ENCODE measurements at regions not wholly inside any gene's neighbourhood (a gene's known extent, or its start where the extent isn't known, plus 50 kb on each side); places are given as distances from the start of the nearest gene placed in this dataset.

DNA sequence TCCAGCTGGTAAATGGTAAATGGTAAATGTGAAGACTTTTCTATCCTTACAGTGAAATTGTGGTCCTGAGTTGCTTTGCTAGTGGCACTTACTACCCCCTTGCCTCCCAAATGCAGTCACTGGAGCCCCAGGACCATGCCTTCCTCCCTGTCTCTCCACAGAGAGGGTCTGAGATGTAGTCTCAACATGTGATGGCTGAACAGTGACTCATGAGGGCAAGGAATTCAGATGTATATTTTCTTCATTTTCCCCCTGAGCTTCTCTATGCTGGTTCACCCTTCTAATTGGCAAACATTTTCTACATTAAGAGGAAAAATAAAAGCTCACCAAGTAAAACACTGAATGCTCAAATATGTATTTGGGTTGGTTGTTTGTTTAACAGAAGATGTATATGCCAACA lies 232.0 kb downstream of the SH3BP4 start:
- Histone ChIP-seq H3K36me3 (ENCODE audit: control insufficient read depth, insufficient read depth, low read length) (no peaks in the 10 kb centered on the region), H3K79me2 (ENCODE audit: control insufficient read depth, insufficient read depth, low read length) (no peaks in the 10 kb centered on the region), H3K9ac (ENCODE audit: insufficient read depth, low read length) (no peak overlapping the region), H3K27me3 (ENCODE audit: control insufficient read depth, insufficient read depth, low read length) (no peaks in the 10 kb centered on the region), H4K20me1 (ENCODE audit: control insufficient read depth, extremely low read depth, insufficient read depth, low read length) (no peaks in the 10 kb centered on the region), H3K27ac (ENCODE audit: insufficient read depth, low read length) (no peak overlapping the region), H3K9me3 (ENCODE audit: control insufficient read depth, insufficient read depth, low read depth, low read length) (no peaks in the 10 kb centered on the region), H3K4me1 (ENCODE audit: control insufficient read depth, extremely low read depth, insufficient read depth, low read length) (no peaks in the 10 kb centered on the region), H3K4me2 (ENCODE audit: extremely low read depth, insufficient read depth, low read length) (no peak overlapping the region), H3K4me3 (replicated peaks in 1 of 4; ENCODE audit: control extremely low read depth in 1 of 4, insufficient read depth in 1 of 4, low read depth in 3 of 4, low read length in 4 of 4) (no peak overlapping the region), H2AFZ (ENCODE audit: low read length) (no peak overlapping the region)
- no peak for TF ChIP-seq EZH2 (IDR thresholded peaks at IDR 0.05; ENCODE audit: low read length, missing control alignments)
- TF ChIP-seq, protein P1, sequence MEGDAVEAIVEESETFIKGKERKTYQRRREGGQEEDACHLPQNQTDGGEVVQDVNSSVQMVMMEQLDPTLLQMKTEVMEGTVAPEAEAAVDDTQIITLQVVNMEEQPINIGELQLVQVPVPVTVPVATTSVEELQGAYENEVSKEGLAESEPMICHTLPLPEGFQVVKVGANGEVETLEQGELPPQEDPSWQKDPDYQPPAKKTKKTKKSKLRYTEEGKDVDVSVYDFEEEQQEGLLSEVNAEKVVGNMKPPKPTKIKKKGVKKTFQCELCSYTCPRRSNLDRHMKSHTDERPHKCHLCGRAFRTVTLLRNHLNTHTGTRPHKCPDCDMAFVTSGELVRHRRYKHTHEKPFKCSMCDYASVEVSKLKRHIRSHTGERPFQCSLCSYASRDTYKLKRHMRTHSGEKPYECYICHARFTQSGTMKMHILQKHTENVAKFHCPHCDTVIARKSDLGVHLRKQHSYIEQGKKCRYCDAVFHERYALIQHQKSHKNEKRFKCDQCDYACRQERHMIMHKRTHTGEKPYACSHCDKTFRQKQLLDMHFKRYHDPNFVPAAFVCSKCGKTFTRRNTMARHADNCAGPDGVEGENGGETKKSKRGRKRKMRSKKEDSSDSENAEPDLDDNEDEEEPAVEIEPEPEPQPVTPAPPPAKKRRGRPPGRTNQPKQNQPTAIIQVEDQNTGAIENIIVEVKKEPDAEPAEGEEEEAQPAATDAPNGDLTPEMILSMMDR (conservative IDR thresholded peaks at IDR 0.05 in 1 of 2, IDR thresholded peaks at IDR 0.05 in 1 of 2; ENCODE audit: low read depth in 1 of 2, low read length in 2 of 2): no peak
- no peak for DNase-seq (ENCODE audit: low read depth in 2 of 2)

DNA sequence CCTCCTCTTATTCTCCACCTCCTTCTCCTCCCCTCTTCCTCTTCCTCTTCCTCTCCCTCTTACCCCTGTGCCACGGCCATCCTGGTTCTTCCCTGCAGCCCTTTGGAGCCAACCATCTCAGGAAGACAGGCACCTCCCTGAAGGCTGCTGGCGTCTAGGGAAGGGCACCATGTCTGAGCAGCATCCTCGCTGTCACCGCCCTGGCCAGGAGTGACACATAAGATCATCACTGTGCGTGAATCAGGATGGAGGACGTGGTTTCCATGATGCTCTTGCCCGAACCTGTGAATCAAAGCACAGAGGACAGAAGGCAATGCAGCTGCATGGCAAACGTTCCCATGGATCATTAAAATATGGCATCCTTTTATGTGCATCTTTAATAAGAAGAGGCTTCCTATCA lies 236.0 kb downstream of the SH3BP4 start:
- Histone ChIP-seq H3K9me3 (ENCODE audit: control insufficient read depth, insufficient read depth, low read depth, low read length) (no peaks in the 10 kb centered on the region), H3K79me2 (ENCODE audit: control insufficient read depth, insufficient read depth, low read length) (no peaks in the 10 kb centered on the region), H3K4me1 (ENCODE audit: control insufficient read depth, extremely low read depth, insufficient read depth, low read length) (no peaks in the 10 kb centered on the region), H2AFZ (ENCODE audit: low read length) (no peak overlapping the region), H3K4me3 (replicated peaks in 1 of 4; ENCODE audit: control extremely low read depth in 1 of 4, insufficient read depth in 1 of 4, low read depth in 3 of 4, low read length in 4 of 4) (no peak overlapping the region), H3K36me3 (ENCODE audit: control insufficient read depth, insufficient read depth, low read length) (no peaks in the 10 kb centered on the region), H3K27me3 (ENCODE audit: control insufficient read depth, insufficient read depth, low read length) (peaks cover 9% of the 10 kb centered on the region), H4K20me1 (ENCODE audit: control insufficient read depth, extremely low read depth, insufficient read depth, low read length) (no peaks in the 10 kb centered on the region), H3K4me2 (ENCODE audit: extremely low read depth, insufficient read depth, low read length) (no peak overlapping the region), H3K27ac (ENCODE audit: insufficient read depth, low read length) (no peak overlapping the region), H3K9ac (ENCODE audit: insufficient read depth, low read length) (no peak overlapping the region)
- no peak for TF ChIP-seq EZH2 (IDR thresholded peaks at IDR 0.05; ENCODE audit: low read length, missing control alignments)
- TF ChIP-seq, protein P1 (conservative IDR thresholded peaks at IDR 0.05 in 1 of 2, IDR thresholded peaks at IDR 0.05 in 1 of 2; ENCODE audit: low read depth in 1 of 2, low read length in 2 of 2): no peak
- no peak for DNase-seq (ENCODE audit: low read depth in 2 of 2)

DNA sequence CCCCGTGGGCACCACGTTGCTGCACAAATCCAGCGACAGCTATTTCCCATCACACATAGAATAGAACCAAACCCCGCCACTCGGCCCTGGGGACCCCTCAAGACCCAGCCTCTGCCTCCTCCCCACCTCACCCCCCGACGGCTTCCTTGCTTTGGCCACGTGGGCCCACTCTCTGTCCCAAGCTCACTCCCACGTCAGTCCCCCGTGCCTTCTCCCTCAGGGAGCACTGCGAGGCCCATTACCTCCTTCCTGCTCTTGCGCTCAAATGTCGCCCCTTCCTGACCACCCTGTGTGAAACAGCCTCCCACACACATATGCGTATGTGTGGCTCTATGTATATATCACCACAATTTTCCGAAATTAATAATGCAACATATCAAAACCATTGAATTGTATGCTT lies 239.7 kb downstream of the SH3BP4 start:
- no peak overlapping the region for H2AFZ ChIP-seq (ENCODE audit: low read length)
- TF ChIP-seq, protein P1 (conservative IDR thresholded peaks at IDR 0.05 in 1 of 2, IDR thresholded peaks at IDR 0.05 in 1 of 2; ENCODE audit: low read depth in 1 of 2, low read length in 2 of 2): no peak
- no peak for TF ChIP-seq EZH2 (IDR thresholded peaks at IDR 0.05; ENCODE audit: low read length, missing control alignments)
- no peak overlapping the region for H3K27ac ChIP-seq (ENCODE audit: insufficient read depth, low read length)
- H3K4me3 ChIP-seq (replicated peaks in 1 of 4; ENCODE audit: control extremely low read depth in 1 of 4, insufficient read depth in 1 of 4, low read depth in 3 of 4, low read length in 4 of 4): no peak overlapping the region
- H3K9me3 ChIP-seq (ENCODE audit: control insufficient read depth, insufficient read depth, low read depth, low read length): no peaks in the 10 kb centered on the region
- no peak overlapping the region for H3K4me2 ChIP-seq (ENCODE audit: extremely low read depth, insufficient read depth, low read length)
- no peaks in the 10 kb centered on the region for H4K20me1 ChIP-seq (ENCODE audit: control insufficient read depth, extremely low read depth, insufficient read depth, low read length)
- H3K4me1 ChIP-seq (ENCODE audit: control insufficient read depth, extremely low read depth, insufficient read depth, low read length): no peaks in the 10 kb centered on the region
- no peak for DNase-seq (ENCODE audit: low read depth in 2 of 2)
- no peaks in the 10 kb centered on the region for H3K36me3 ChIP-seq (ENCODE audit: control insufficient read depth, insufficient read depth, low read length)
- peaks cover 9% of the 10 kb centered on the region for H3K27me3 ChIP-seq (ENCODE audit: control insufficient read depth, insufficient read depth, low read length)
- no peaks in the 10 kb centered on the region for H3K79me2 ChIP-seq (ENCODE audit: control insufficient read depth, insufficient read depth, low read length)
- no peak overlapping the region for H3K9ac ChIP-seq (ENCODE audit: insufficient read depth, low read length)

Data from fibroblast of lung (primary cell).